Nephron progenitor cell (in vitro differentiated cells): ENCODE measurements at regions not wholly inside any gene's neighbourhood (a gene's known extent, or its start where the extent isn't known, plus 50 kb on each side); places are given as distances from the start of the nearest gene placed in this dataset.

Source experiments
- DNase-seq: peaks from one replicate; pipeline ENCODE4 v3.0.0; 2021
- H3K27ac Mint-ChIP-seq: 2 replicates; pipeline ENCODE4 v1.8.0; 2021; ENCODE audit warnings: mild to moderate bottlenecking, moderate library complexity, mixed read lengths
- H3K27me3 Mint-ChIP-seq: 2 replicates; pipeline ENCODE4 v1.8.0; 2021; ENCODE audit warnings: mild to moderate bottlenecking, low read depth, mixed read lengths; ENCODE audit not compliant: poor library complexity
- H3K36me3 Mint-ChIP-seq: 2 replicates; pipeline ENCODE4 v1.8.0; 2021; ENCODE audit warnings: low read depth, mixed read lengths
- H3K4me1 Mint-ChIP-seq: 2 replicates; pipeline ENCODE4 v1.8.0; 2021; ENCODE audit warnings: mixed read lengths
- H3K4me3 Mint-ChIP-seq: 2 replicates; pipeline ENCODE4 v1.8.0; 2021; ENCODE audit warnings: mild to moderate bottlenecking, moderate library complexity, mixed read lengths
- H3K9me3 Mint-ChIP-seq: 2 replicates; pipeline ENCODE4 v1.8.0; 2021; ENCODE audit warnings: mild to moderate bottlenecking, moderate library complexity, mixed read lengths
- CTCF ChIP-seq: fragments of 200-600 bp; sonication (generic); IDR thresholded peaks from 2 replicates; pipeline ENCODE4 v1.5.0; 2021; ENCODE audit warnings: antibody characterized with exemption

DNA sequence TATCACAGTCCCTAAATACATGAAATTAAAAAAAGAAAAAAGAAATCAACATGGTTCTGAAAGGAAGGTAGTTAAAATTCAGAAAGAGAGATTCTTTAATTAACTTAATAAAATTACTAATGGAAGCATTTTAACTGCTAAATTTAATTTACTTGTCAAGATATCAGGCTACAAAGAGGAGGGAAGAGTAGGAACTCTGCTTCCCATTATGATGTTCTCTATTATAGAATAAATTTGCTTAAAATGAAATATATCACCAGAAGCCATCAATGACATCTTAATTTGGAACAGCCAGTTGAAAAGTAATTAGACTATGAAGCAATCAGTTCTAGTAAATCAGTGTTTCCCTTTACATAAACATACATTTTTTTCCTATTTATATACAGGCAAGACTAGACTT lies 611.8 kb upstream of the FANCL start:
- DNase-seq = no peak
- Mint-ChIP-seq H3K27ac (no peak overlapping the region), H3K27me3 (no peaks in the 10 kb centered on the region), H3K9me3 (peaks cover 5% of the 10 kb centered on the region), H3K4me1 (no peaks in the 10 kb centered on the region), H3K4me3 (no peak overlapping the region), H3K36me3 (no peaks in the 10 kb centered on the region)
- TF ChIP-seq CTCF = no peak

DNA sequence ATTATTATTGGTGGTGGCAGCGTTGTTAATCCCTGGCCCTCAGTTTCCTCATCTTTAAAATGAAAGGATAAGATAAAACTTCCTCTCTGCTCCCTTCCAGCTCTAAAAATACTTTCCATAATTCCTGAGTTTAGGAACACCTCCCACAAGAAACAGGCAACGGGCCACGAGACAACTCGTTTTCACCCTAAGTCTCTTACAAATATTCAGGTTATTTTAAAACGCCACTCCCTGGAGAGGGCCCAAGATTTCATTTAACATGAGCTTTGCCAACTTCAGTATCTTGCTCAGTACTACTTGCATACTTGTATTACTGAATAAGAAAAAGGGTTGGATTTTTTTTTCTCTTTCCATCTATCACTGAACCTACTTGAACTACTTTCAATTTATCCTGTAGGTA lies 611.1 kb upstream of the FANCL start:
- peaks cover 5% of the 10 kb centered on the region for H3K9me3 Mint-ChIP-seq
- no peak overlapping the region for H3K4me3 Mint-ChIP-seq
- no peak for DNase-seq
- no peak for TF ChIP-seq CTCF
- H3K27me3 Mint-ChIP-seq = no peaks in the 10 kb centered on the region
- H3K4me1 Mint-ChIP-seq = no peaks in the 10 kb centered on the region
- no peak overlapping the region for H3K27ac Mint-ChIP-seq
- H3K36me3 Mint-ChIP-seq = no peaks in the 10 kb centered on the region

DNA sequence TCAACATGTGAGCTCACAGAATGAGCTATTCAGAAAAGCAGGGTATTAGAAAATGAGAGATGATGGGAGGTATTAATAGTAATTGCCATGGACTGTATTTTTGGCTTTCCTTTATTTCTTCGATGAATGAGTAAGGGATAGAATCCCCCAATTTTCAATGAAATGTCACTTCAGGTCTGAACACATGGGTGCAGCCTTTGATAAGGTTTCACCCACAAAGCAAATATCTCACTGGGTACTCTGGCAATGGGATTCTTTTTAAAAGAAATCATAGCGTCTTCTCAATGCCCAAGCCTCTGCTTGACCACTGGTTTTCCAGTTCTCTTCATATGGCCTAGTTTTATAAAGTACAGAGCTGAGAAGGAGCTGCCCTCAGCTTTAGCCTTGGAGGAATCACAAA lies 610.5 kb upstream of the FANCL start:
- H3K4me1 Mint-ChIP-seq = no peaks in the 10 kb centered on the region
- DNase-seq = no peak
- H3K27me3 Mint-ChIP-seq = no peaks in the 10 kb centered on the region
- H3K4me3 Mint-ChIP-seq = no peak overlapping the region
- H3K9me3 Mint-ChIP-seq = no peaks in the 10 kb centered on the region
- H3K36me3 Mint-ChIP-seq = no peaks in the 10 kb centered on the region
- no peak for TF ChIP-seq CTCF
- no peak overlapping the region for H3K27ac Mint-ChIP-seq

- no peaks in the 10 kb centered on the region for H3K4me1 Mint-ChIP-seq
- peaks cover 9% of the 10 kb centered on the region for H3K27me3 Mint-ChIP-seq
- no peak overlapping the region for H3K4me3 Mint-ChIP-seq
- TF ChIP-seq CTCF = no peak
- no peaks in the 10 kb centered on the region for H3K36me3 Mint-ChIP-seq
- no peak for DNase-seq
- H3K9me3 Mint-ChIP-seq = no peaks in the 10 kb centered on the region
- H3K27ac Mint-ChIP-seq = no peak overlapping the region
Measured at GRCh38 chr2:58845011-58845410, 603.9 kb upstream of the FANCL start.

DNA sequence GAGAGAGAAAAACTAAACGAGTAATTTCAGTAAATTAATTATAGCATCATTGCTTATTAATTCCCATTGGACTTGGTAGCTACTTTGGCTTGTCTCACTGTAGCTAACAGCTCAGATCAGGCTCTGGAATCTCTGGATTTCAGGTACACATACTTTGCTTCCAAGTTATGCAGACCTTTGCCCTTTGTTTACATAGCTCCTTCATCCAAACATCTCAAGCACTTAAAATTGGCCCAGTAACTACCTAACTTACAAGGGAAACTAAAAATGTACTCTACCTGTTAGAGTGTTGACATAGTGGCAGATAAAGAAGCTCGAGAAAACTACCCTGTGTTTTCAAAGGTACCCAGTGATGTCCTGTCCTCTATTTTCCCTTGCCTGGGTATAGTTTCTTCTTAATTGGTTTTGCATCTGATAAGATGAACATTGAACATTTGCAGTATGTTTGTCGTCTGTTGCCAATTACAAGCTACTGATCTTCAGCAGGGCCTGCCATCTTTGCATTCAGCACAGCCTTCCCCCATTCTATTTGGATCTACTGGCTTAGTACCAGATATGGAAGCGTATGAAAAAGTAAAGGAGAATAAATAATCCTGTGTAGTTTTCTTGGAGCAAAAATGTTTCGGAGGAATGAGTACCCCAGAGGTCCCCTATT lies 601.5 kb upstream of the FANCL start:
- TF ChIP-seq CTCF = no peak
- Mint-ChIP-seq H3K27ac (no peak overlapping the region), H3K4me1 (no peaks in the 10 kb centered on the region), H3K9me3 (no peaks in the 10 kb centered on the region), H3K36me3 (no peaks in the 10 kb centered on the region), H3K27me3 (peaks cover 9% of the 10 kb centered on the region), H3K4me3 (no peak overlapping the region)
- no peak for DNase-seq

DNA sequence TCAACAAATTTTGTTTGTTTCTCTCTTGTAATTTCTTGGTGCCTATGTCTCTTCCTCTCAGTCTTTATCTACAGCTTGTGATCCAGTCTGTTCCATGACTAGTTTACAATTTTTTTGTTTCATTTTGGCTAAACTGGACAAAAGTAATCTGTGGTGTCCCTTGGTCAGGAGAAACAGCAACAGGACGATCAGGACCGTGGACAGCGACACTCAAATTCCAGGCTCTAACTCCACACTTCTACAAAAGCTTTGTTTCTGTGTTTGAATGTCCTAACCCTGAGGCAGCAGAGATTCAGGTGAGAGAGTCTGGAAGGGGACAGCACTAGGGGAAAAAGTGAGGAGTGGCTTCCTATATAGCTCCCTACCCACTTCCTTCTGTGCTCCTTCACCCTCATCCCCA lies 593.3 kb upstream of the FANCL start:
- no peaks in the 10 kb centered on the region for H3K36me3 Mint-ChIP-seq
- H3K4me1 Mint-ChIP-seq = no peaks in the 10 kb centered on the region
- H3K27me3 Mint-ChIP-seq = peaks cover 6% of the 10 kb centered on the region
- no peak overlapping the region for H3K27ac Mint-ChIP-seq
- no peak overlapping the region for H3K4me3 Mint-ChIP-seq
- DNase-seq = peak; percentile 79
- peaks cover 9% of the 10 kb centered on the region for H3K9me3 Mint-ChIP-seq
- no peak for TF ChIP-seq CTCF
